ENCODE measurements at regions not wholly inside any gene's neighbourhood (a gene's known extent, or its start where the extent isn't known, plus 50 kb on each side); places are given as distances from the start of the nearest gene placed in this dataset.

- no peaks in the 10 kb centered on the region for H3K36me3 ChIP-seq
- WGBS: 52% methylated on average over 5 of the region's 5 CpGs
Measured at GRCh38 chr2:239858179-239858578, 167.0 kb downstream of the NDUFA10 start.

DNA sequence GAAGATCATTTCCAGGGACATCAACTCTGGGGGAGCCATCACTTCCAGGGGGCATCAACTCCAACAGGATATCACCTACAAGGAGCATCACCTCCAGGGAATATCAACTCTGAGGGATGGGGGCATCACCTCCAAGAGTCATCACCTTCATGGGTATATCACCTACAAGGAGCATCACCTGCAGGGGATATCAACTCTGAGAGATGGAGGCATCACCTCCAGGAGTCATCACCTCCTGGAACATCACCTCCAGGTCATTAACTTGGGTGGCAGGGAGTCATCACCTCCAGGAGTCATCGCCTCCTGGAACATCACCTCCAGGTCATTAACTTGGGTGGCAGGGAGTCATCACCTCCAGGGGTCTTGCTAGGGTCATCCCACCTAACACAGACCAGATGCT lies 167.6 kb downstream of the NDUFA10 start:
- no peaks in the 10 kb centered on the region for H3K36me3 ChIP-seq
- no peak overlapping the region for H3K27ac ChIP-seq
- DNase-seq (ENCODE audit: low spot score in 2 of 2): no peak
- H3K9me3 ChIP-seq: no peaks in the 10 kb centered on the region
- H3K27me3 ChIP-seq: no peaks in the 10 kb centered on the region
- H3K4me1 ChIP-seq: no peaks in the 10 kb centered on the region
- WGBS: 70% methylated on average over 1 of the region's 1 CpG
- H3K4me3 ChIP-seq: no peak overlapping the region
- TF ChIP-seq POLR2A (IDR thresholded peaks at IDR 0.05) (no peak), EP300 (IDR thresholded peaks at IDR 0.05) (no peak), POLR2AphosphoS5 (IDR thresholded peaks at IDR 0.05) (no peak), CTCF (IDR thresholded peaks at IDR 0.05) (no peak)

More at GRCh38 chr2:239858179-239858578, 167.0 kb downstream of the NDUFA10 start:
- Histone ChIP-seq H3K4me3 (no peak overlapping the region), H3K27ac (no peak overlapping the region), H3K27me3 (no peaks in the 10 kb centered on the region), H3K4me1 (no peaks in the 10 kb centered on the region), H3K9me3 (no peaks in the 10 kb centered on the region)
- TF ChIP-seq POLR2AphosphoS5 (IDR thresholded peaks at IDR 0.05): no peak
- no peak for TF ChIP-seq POLR2A (IDR thresholded peaks at IDR 0.05)
- no peak for TF ChIP-seq CTCF (IDR thresholded peaks at IDR 0.05)
- TF ChIP-seq EP300 (IDR thresholded peaks at IDR 0.05): no peak
- no peak for DNase-seq (ENCODE audit: low spot score in 2 of 2)

DNA sequence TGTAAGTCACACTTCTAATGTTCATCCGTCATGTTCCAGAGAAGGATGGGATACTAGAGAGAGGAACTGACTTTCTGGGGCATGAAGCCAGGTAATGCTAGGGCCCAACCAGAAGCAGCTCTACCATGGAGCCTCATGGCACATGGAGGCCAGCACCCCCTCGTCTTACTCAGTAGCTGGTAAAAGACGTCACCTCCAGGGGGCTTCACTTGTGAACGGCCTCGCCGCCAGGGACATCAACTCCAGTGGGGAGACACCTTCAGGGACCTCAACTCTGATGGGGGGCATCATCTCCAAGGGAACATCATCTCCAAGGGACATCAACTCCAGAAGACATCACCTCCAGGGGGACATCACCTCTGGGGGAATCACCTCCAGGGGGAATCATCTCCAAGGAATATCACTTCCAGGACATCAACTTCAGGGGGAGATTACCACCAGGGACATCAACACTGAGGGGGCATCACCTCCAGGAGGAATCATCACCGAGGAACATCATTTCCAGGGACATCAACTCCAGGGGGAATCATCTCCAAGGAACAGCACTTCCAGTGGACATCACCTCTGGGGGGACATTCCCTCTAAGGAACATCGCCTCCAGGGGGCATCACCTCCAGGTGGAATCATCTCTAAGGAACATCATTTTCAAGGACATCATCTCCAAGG lies 168.4 kb downstream of the NDUFA10 start:
- WGBS: 87% methylated on average over 8 of the region's 8 CpGs
- Histone ChIP-seq H3K4me3 (no peak overlapping the region), H3K9me3 (no peaks in the 10 kb centered on the region), H3K27ac (no peak overlapping the region), H3K36me3 (no peaks in the 10 kb centered on the region), H3K27me3 (no peaks in the 10 kb centered on the region), H3K4me1 (no peaks in the 10 kb centered on the region)
- TF ChIP-seq POLR2AphosphoS5 (IDR thresholded peaks at IDR 0.05) (no peak), CTCF (IDR thresholded peaks at IDR 0.05) (no peak), EP300 (IDR thresholded peaks at IDR 0.05) (no peak), POLR2A (IDR thresholded peaks at IDR 0.05) (no peak)
- DNase-seq (ENCODE audit: low spot score in 2 of 2): peak in 1 of 2 donors; percentile 59

- WGBS: 76% methylated on average over 10 of the region's 10 CpGs
- no peaks in the 10 kb centered on the region for H3K27me3 ChIP-seq
- no peaks in the 10 kb centered on the region for H3K4me1 ChIP-seq
- H3K36me3 ChIP-seq: no peaks in the 10 kb centered on the region
- H3K4me3 ChIP-seq: no peak overlapping the region
- no peak for TF ChIP-seq POLR2A (IDR thresholded peaks at IDR 0.05)
- TF ChIP-seq POLR2AphosphoS5 (IDR thresholded peaks at IDR 0.05): no peak
- no peak for TF ChIP-seq CTCF (IDR thresholded peaks at IDR 0.05)
- no peak for TF ChIP-seq EP300 (IDR thresholded peaks at IDR 0.05)
- peak in 1 of 2 donors; percentile 80 for DNase-seq (ENCODE audit: low spot score in 2 of 2)
- H3K9me3 ChIP-seq: no peaks in the 10 kb centered on the region
- peak overlapping the region; percentile 39 for H3K27ac ChIP-seq
Measured at GRCh38 chr2:239855863-239856587, 169.1 kb downstream of the NDUFA10 start.

GRCh38 chr2:239854596-239854995 lies 170.5 kb downstream of the NDUFA10 start:
- Histone ChIP-seq H3K4me1 (no peaks in the 10 kb centered on the region), H3K9me3 (peaks cover 9% of the 10 kb centered on the region), H3K4me3 (no peak overlapping the region), H3K27me3 (no peaks in the 10 kb centered on the region), H3K36me3 (no peaks in the 10 kb centered on the region), H3K27ac (no peak overlapping the region)
- no peak for TF ChIP-seq EP300 (IDR thresholded peaks at IDR 0.05)
- peak in 1 of 2 donors; percentile 55 for DNase-seq (ENCODE audit: low spot score in 2 of 2)
- whole genome bisulfite sequencing: 73% methylated on average over 5 of the region's 5 CpGs

All from suprapubic skin (tissue), 4 donors.